ENCODE measurements at regions not wholly inside any gene's neighbourhood (a gene's known extent, or its start where the extent isn't known, plus 50 kb on each side); places are given as distances from the start of the nearest gene placed in this dataset.

DNA sequence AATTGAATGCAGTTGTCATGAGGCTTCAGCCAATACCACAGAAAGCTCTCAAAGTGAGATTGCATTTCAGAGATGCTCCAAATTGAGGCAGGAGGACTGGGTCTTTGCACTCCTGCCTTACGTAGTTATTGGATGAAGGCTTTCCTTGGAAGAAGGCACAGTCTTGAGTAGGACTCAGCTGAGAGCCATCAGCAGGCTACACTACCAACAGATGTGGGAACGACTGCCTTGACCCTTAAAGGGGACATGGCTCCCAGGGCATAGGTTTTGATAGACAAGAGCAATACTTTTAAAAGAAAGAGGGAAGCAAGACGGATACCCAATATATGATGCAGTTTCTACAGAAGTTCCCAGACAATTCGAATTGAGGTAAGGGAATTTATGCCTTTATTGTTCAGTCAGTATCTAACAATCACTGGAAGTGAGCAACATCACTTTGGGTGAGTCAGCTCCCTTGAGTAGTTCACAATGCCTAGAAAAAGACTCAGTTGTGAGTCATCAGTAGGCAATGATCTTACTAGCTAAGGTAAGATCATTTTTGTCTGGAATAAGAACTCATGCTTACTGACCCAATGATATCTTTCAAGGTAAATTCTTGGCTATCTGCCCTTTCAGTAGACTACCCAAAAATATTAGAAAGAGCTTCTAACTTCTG is 390.8 kb downstream of the GJA1 start:
- H3K27ac ChIP-seq = no peak overlapping the region
- no peaks in the 10 kb centered on the region for H3K36me3 ChIP-seq
- no peaks in the 10 kb centered on the region for H3K27me3 ChIP-seq
- no peaks in the 10 kb centered on the region for H3K9me3 ChIP-seq
- no peak overlapping the region for H3K4me3 ChIP-seq
- DNase-seq (ENCODE audit: extremely low spot score in 2 of 2) = no peak
- H3K4me1 ChIP-seq = no peaks in the 10 kb centered on the region
- intact Hi-C loops (cut with DNase I) = no loop called here
- TF ChIP-seq POLR2A (IDR thresholded peaks at IDR 0.05) = no peak
- no peak for TF ChIP-seq CTCF (IDR thresholded peaks at IDR 0.05)
- no peak for TF ChIP-seq POLR2AphosphoS5 (IDR thresholded peaks at IDR 0.05; ENCODE audit: insufficient read depth in 1 of 2, low read depth in 1 of 2)

DNA sequence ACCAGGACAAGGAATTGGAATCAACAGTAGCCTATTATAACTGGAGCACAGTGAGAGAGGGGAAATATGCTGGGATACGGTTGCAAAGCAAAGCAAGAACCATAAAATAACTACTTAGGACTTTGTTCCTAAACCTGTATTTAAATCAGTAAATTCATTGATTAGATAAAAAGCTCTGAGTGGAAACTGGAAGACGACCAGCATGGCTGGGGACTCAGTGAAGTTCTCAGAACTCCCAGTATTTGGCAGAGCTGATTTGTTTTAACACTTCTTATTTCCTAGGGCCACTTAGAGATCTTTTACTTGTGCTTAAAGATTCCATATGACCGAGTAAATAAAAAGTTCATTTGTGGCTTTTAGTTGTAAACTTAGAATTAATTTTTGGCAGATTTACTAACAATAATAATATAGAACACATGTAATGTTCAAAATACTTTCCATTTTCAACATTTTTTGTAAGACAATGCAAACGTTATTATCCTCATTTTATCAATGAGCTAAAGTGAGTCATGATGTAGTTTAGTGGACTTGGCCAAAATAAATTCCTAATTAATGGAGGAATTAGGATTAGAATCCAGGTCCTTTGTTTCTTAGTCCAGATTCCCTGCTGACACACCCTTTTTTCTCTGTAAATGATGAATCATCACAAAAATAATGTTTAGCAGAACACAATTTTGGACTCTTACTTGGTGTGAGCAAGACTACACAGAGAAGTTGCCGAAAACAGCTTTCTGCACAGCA is 392.9 kb downstream of the GJA1 start:
- H3K27ac ChIP-seq = no peak overlapping the region
- intact Hi-C loops (cut with DNase I) = no loop called here
- H3K27me3 ChIP-seq = no peaks in the 10 kb centered on the region
- H3K4me1 ChIP-seq = no peaks in the 10 kb centered on the region
- no peaks in the 10 kb centered on the region for H3K9me3 ChIP-seq
- no peaks in the 10 kb centered on the region for H3K36me3 ChIP-seq
- DNase-seq (ENCODE audit: extremely low spot score in 2 of 2) = no peak
- H3K4me3 ChIP-seq = no peak overlapping the region
- TF ChIP-seq POLR2AphosphoS5 (IDR thresholded peaks at IDR 0.05; ENCODE audit: insufficient read depth in 1 of 2, low read depth in 1 of 2) (no peak), POLR2A (IDR thresholded peaks at IDR 0.05) (no peak), CTCF (IDR thresholded peaks at IDR 0.05) (no peak)

GRCh38 chr6:121830736-121831135 is 395.3 kb downstream of the GJA1 start:
- Histone ChIP-seq H3K4me3 (no peak overlapping the region), H3K9me3 (no peaks in the 10 kb centered on the region), H3K36me3 (no peaks in the 10 kb centered on the region), H3K4me1 (no peaks in the 10 kb centered on the region), H3K27ac (peak overlapping the region; percentile 49), H3K27me3 (no peaks in the 10 kb centered on the region)
- intact Hi-C loops (cut with DNase I) = no loop called here
- no peak for TF ChIP-seq POLR2A (IDR thresholded peaks at IDR 0.05)
- no peak for TF ChIP-seq CTCF (IDR thresholded peaks at IDR 0.05)
- no peak for TF ChIP-seq POLR2AphosphoS5 (IDR thresholded peaks at IDR 0.05; ENCODE audit: insufficient read depth in 1 of 2, low read depth in 1 of 2)
- no peak for DNase-seq (ENCODE audit: extremely low spot score in 2 of 2)

DNA sequence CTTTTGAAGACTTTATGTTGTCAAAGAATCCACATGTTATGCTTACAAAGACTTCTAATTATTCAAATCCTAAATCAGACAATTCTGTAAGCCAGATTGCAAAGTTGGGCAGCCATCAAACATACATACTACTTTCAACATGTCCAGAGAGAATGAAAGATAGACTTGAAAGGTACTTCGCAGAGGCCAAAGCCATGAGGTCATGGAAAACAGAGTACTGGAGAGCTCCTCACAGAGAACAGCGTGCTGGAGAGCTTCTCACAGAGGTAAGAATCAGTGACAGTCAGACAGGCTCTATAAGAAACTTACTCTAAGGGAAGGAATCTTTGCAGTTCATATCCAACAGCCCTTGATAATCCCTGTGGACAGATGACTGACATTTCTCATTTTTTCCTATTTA is 400.2 kb downstream of the GJA1 start:
- H3K36me3 ChIP-seq = no peaks in the 10 kb centered on the region
- DNase-seq (ENCODE audit: extremely low spot score in 2 of 2) = no peak
- no peak overlapping the region for H3K27ac ChIP-seq
- H3K27me3 ChIP-seq = no peaks in the 10 kb centered on the region
- intact Hi-C loops (cut with DNase I) = no loop called here
- no peaks in the 10 kb centered on the region for H3K4me1 ChIP-seq
- H3K4me3 ChIP-seq = no peak overlapping the region
- H3K9me3 ChIP-seq = no peaks in the 10 kb centered on the region
- TF ChIP-seq CTCF (IDR thresholded peaks at IDR 0.05) = no peak
- TF ChIP-seq POLR2A (IDR thresholded peaks at IDR 0.05) = no peak
- TF ChIP-seq POLR2AphosphoS5 (IDR thresholded peaks at IDR 0.05; ENCODE audit: insufficient read depth in 1 of 2, low read depth in 1 of 2) = no peak

All from vagina (tissue), 2 donors.